ENCODE measurements at regions not wholly inside any gene's neighbourhood (a gene's known extent, or its start where the extent isn't known, plus 50 kb on each side); places are given as distances from the start of the nearest gene placed in this dataset.

GRCh38 chr17:62868723-62869122 lies 60.6 kb upstream of the MARCHF10 start:
- TF ChIP-seq CTCF (conservative IDR thresholded peaks at IDR 0.05) = no peak
- Mint-ChIP-seq H3K27me3 (ENCODE audit: low read depth) (no peaks in the 10 kb centered on the region), H3K9me3 (peaks cover 4% of the 10 kb centered on the region), H3K27ac (ENCODE audit: unreplicated experiment) (no peak overlapping the region), H3K4me1 (peaks cover 41% of the 10 kb centered on the region), H3K4me3 (no peak overlapping the region), H3K36me3 (ENCODE audit: low read depth) (no peaks in the 10 kb centered on the region)
- DNase-seq (ENCODE audit: low read depth, low spot score) = no peak

- Mint-ChIP-seq H3K4me1 (peaks cover 36% of the 10 kb centered on the region), H3K4me3 (no peak overlapping the region), H3K27ac (ENCODE audit: unreplicated experiment) (no peak overlapping the region), H3K36me3 (ENCODE audit: low read depth) (no peaks in the 10 kb centered on the region), H3K9me3 (peaks cover 4% of the 10 kb centered on the region), H3K27me3 (ENCODE audit: low read depth) (no peaks in the 10 kb centered on the region)
- no peak for DNase-seq (ENCODE audit: low read depth, low spot score)
- TF ChIP-seq CTCF (conservative IDR thresholded peaks at IDR 0.05) = no peak
Measured at GRCh38 chr17:62868008-62868407, 59.9 kb upstream of the MARCHF10 start.

- DNase-seq (ENCODE audit: low read depth, low spot score) = no peak
- peaks cover 4% of the 10 kb centered on the region for H3K9me3 Mint-ChIP-seq
- H3K27ac Mint-ChIP-seq (ENCODE audit: unreplicated experiment) = no peak overlapping the region
- H3K4me1 Mint-ChIP-seq = peaks cover 36% of the 10 kb centered on the region
- no peak overlapping the region for H3K4me3 Mint-ChIP-seq
- no peaks in the 10 kb centered on the region for H3K36me3 Mint-ChIP-seq (ENCODE audit: low read depth)
- no peaks in the 10 kb centered on the region for H3K27me3 Mint-ChIP-seq (ENCODE audit: low read depth)
- no peak for TF ChIP-seq CTCF (conservative IDR thresholded peaks at IDR 0.05)
Measured at GRCh38 chr17:62867303-62867702, 59.2 kb upstream of the MARCHF10 start.

- Mint-ChIP-seq H3K4me3 (no peak overlapping the region), H3K27ac (ENCODE audit: unreplicated experiment) (no peak overlapping the region), H3K4me1 (peaks cover 34% of the 10 kb centered on the region), H3K36me3 (ENCODE audit: low read depth) (no peaks in the 10 kb centered on the region), H3K9me3 (peaks cover 4% of the 10 kb centered on the region), H3K27me3 (ENCODE audit: low read depth) (no peaks in the 10 kb centered on the region)
- TF ChIP-seq CTCF (conservative IDR thresholded peaks at IDR 0.05) = no peak
- DNase-seq (ENCODE audit: low read depth, low spot score) = no peak
Measured at GRCh38 chr17:62866471-62866870, 58.4 kb upstream of the MARCHF10 start.

- peaks cover 4% of the 10 kb centered on the region for H3K9me3 Mint-ChIP-seq
- no peak for TF ChIP-seq CTCF (conservative IDR thresholded peaks at IDR 0.05)
Measured at GRCh38 chr17:62865586-62865985, 57.5 kb upstream of the MARCHF10 start.

GRCh38 chr17:62862251-62862650 lies 54.1 kb upstream of the MARCHF10 start:
- Mint-ChIP-seq H3K36me3 (ENCODE audit: low read depth) (no peaks in the 10 kb centered on the region), H3K4me1 (no peaks in the 10 kb centered on the region), H3K9me3 (peaks cover 4% of the 10 kb centered on the region), H3K27ac (ENCODE audit: unreplicated experiment) (no peak overlapping the region), H3K4me3 (no peak overlapping the region), H3K27me3 (ENCODE audit: low read depth) (no peaks in the 10 kb centered on the region)
- no peak for TF ChIP-seq CTCF (conservative IDR thresholded peaks at IDR 0.05)
- DNase-seq (ENCODE audit: low read depth, low spot score) = no peak

More at GRCh38 chr17:62865586-62865985, 57.5 kb upstream of the MARCHF10 start:
- Mint-ChIP-seq H3K27me3 (ENCODE audit: low read depth) (no peaks in the 10 kb centered on the region), H3K36me3 (ENCODE audit: low read depth) (no peaks in the 10 kb centered on the region), H3K27ac (ENCODE audit: unreplicated experiment) (no peak overlapping the region), H3K4me1 (peaks cover 27% of the 10 kb centered on the region), H3K4me3 (no peak overlapping the region)
- no peak for DNase-seq (ENCODE audit: low read depth, low spot score)

Data from neural crest cell (in vitro differentiated cells).